ENCODE measurements at regions not wholly inside any gene's neighbourhood (a gene's known extent, or its start where the extent isn't known, plus 50 kb on each side); places are given as distances from the start of the nearest gene placed in this dataset.

DNA sequence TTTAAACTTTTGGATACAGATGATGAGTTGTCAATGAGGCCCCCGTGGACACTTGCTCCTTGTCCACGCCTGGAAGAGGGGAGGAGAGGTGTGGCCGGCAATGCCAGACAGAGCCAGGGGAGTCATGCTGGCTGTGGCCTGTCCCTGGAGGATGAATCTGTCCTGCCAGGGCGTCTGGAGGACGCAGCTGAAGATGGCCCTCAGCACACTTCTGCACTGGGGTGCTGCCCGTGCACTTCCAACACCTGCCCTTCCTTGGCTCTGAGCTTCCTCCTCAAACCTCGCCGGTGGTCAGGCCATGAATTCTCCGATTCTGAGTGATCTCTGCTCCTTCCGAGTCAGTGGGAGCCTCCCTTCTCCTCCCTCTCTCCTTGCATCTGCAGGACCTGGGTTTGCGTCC, 56.4 kb downstream of the KCNF1 start:
- H3K4me3 Mint-ChIP-seq (ENCODE audit: low read depth, unreplicated experiment) = no peak overlapping the region
- intact Hi-C loops (cut with micrococcal nuclease; ENCODE audit: unreplicated experiment) = no loop called here
- H3K27me3 Mint-ChIP-seq (ENCODE audit: unreplicated experiment) = peaks cover 100% of the 10 kb centered on the region
- H3K36me3 Mint-ChIP-seq (ENCODE audit: insufficient read depth, unreplicated experiment) = peaks cover 3% of the 10 kb centered on the region
- H3K4me1 Mint-ChIP-seq (ENCODE audit: low read depth, unreplicated experiment) = no peaks in the 10 kb centered on the region
- no TSS peak for BruUV-seq (replicated peaks)
- no peak overlapping the region for H3K27ac Mint-ChIP-seq (ENCODE audit: unreplicated experiment)
- CTCF ChIA-PET = no interaction called here
- TF ChIP-seq, protein P1, sequence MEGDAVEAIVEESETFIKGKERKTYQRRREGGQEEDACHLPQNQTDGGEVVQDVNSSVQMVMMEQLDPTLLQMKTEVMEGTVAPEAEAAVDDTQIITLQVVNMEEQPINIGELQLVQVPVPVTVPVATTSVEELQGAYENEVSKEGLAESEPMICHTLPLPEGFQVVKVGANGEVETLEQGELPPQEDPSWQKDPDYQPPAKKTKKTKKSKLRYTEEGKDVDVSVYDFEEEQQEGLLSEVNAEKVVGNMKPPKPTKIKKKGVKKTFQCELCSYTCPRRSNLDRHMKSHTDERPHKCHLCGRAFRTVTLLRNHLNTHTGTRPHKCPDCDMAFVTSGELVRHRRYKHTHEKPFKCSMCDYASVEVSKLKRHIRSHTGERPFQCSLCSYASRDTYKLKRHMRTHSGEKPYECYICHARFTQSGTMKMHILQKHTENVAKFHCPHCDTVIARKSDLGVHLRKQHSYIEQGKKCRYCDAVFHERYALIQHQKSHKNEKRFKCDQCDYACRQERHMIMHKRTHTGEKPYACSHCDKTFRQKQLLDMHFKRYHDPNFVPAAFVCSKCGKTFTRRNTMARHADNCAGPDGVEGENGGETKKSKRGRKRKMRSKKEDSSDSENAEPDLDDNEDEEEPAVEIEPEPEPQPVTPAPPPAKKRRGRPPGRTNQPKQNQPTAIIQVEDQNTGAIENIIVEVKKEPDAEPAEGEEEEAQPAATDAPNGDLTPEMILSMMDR (IDR thresholded peaks at IDR 0.05; ENCODE audit: unreplicated experiment) = no peak
- H3K9me3 Mint-ChIP-seq (ENCODE audit: low read depth, unreplicated experiment) = no peaks in the 10 kb centered on the region
- DNase-seq = no peak

DNA sequence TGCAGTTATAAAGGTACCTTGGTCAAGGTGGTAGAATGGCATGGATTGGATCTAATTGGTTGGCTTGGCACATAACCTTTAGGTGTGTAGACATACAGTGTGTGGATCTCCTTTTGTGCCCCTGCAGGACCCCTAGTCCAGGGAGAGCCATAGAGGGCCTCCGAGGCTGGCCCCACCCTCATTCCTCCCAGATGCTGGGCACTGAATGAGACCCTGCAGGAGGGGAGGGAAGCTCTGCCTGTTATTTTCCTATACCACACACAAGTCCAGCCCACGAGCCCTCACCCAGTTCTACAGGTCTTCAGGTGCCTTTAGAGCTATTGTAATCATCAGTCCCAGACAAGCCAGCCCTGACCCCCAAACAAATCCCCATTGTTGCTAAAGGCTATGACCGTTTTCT, 58.9 kb downstream of the KCNF1 start:
- TF ChIP-seq, protein P1 (IDR thresholded peaks at IDR 0.05; ENCODE audit: unreplicated experiment) = no peak
- Mint-ChIP-seq H3K27ac (ENCODE audit: unreplicated experiment) (no peak overlapping the region), H3K9me3 (ENCODE audit: low read depth, unreplicated experiment) (no peaks in the 10 kb centered on the region), H3K4me3 (ENCODE audit: low read depth, unreplicated experiment) (no peak overlapping the region), H3K4me1 (ENCODE audit: low read depth, unreplicated experiment) (no peaks in the 10 kb centered on the region), H3K27me3 (ENCODE audit: unreplicated experiment) (peaks cover 100% of the 10 kb centered on the region), H3K36me3 (ENCODE audit: insufficient read depth, unreplicated experiment) (peaks cover 3% of the 10 kb centered on the region)
- intact Hi-C loops (cut with micrococcal nuclease; ENCODE audit: unreplicated experiment) = no loop called here
- DNase-seq = no peak
- CTCF ChIA-PET = no interaction called here
- BruUV-seq (replicated peaks) = no TSS peak

DNA sequence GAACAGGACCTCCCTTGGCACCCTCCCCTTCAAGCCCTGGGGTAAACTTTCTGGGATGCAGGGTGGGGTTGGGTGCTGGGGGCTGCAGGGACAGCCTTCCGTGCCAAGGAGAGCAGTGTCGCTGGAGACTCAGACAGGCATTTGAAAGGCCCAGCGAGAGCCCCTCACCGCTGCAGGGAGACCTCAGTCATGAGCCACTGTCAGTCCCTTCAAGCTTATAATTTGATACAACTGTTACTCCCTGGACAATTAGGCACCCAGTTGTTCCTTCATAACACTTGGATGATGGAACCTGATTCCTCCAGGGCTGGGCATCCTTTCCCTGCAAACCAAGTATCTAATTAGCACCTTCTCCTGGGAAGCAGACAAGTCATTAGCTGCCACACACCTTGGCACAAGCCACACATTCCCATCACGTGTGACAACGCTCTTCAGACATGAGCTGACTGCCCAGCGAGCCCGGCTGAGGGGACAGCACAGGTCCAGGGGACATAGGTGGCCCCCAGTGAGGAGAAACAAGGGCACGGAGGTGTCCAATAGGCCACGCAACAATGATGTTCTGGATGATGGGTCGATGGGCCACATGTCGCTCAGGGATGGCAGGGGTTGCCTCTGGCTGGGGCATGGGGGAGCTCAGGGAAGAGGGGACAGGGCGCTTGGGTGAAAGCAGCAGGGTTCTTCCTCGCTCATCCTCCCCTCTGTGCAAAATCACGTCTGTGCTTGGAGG, 59.6 kb downstream of the KCNF1 start:
- TF ChIP-seq, protein P1 (IDR thresholded peaks at IDR 0.05; ENCODE audit: unreplicated experiment) = no peak
- CTCF ChIA-PET = no interaction called here
- no peak for DNase-seq
- Mint-ChIP-seq H3K9me3 (ENCODE audit: low read depth, unreplicated experiment) (no peaks in the 10 kb centered on the region), H3K27ac (ENCODE audit: unreplicated experiment) (no peak overlapping the region), H3K27me3 (ENCODE audit: unreplicated experiment) (peaks cover 100% of the 10 kb centered on the region), H3K36me3 (ENCODE audit: insufficient read depth, unreplicated experiment) (peaks cover 3% of the 10 kb centered on the region), H3K4me1 (ENCODE audit: low read depth, unreplicated experiment) (no peaks in the 10 kb centered on the region), H3K4me3 (ENCODE audit: low read depth, unreplicated experiment) (no peak overlapping the region)
- intact Hi-C loops (cut with micrococcal nuclease; ENCODE audit: unreplicated experiment) = no loop called here
- BruUV-seq (replicated peaks) = no TSS peak

DNA sequence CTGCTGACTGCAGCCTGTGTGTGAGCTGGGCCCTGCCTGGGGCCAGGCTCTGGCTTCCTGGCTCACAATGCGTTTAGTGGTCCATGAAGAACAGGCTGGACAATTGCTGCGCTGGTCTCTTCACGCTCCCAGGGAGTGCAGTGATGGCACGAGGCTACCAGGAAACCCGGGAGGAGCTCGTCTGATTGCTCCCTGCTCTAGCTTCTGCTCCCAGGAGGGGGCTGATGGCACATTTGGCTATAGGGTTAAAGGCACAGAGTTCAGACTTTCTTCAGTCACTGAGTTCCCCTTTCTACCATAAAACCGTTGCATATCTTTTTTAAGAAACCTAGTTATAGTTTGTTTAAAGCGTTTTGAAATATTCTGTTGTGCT, 60.1 kb downstream of the KCNF1 start:
- no TSS peak for BruUV-seq (replicated peaks)
- H3K27ac Mint-ChIP-seq (ENCODE audit: unreplicated experiment) = no peak overlapping the region
- TF ChIP-seq, protein P1 (IDR thresholded peaks at IDR 0.05; ENCODE audit: unreplicated experiment) = no peak
- H3K36me3 Mint-ChIP-seq (ENCODE audit: insufficient read depth, unreplicated experiment) = peaks cover 3% of the 10 kb centered on the region
- no peaks in the 10 kb centered on the region for H3K9me3 Mint-ChIP-seq (ENCODE audit: low read depth, unreplicated experiment)
- H3K4me3 Mint-ChIP-seq (ENCODE audit: low read depth, unreplicated experiment) = no peak overlapping the region
- no peaks in the 10 kb centered on the region for H3K4me1 Mint-ChIP-seq (ENCODE audit: low read depth, unreplicated experiment)
- no peak for DNase-seq
- intact Hi-C loops (cut with micrococcal nuclease; ENCODE audit: unreplicated experiment) = no loop called here
- peaks cover 95% of the 10 kb centered on the region for H3K27me3 Mint-ChIP-seq (ENCODE audit: unreplicated experiment)
- CTCF ChIA-PET = interaction anchor here (1.2 kb wide), 1 partner anchor 9 kb away, joined by 3 read pairs; no protein-coding TSS in a partner anchor

Measured in Calu3 (cell line).